IPS-18c (cell line): ENCODE measurements at regions not wholly inside any gene's neighbourhood (a gene's known extent, or its start where the extent isn't known, plus 50 kb on each side); places are given as distances from the start of the nearest gene placed in this dataset.

Experiments
- H3K4me3 ChIP-seq: 2 replicates; pipeline ENCODE4 v1.7.0; 2013; ENCODE audit warnings: low read depth, mild to moderate bottlenecking, low read length, moderate library complexity; ENCODE audit not compliant: insufficient read depth
- H3K9me3 ChIP-seq: one replicate; pipeline ENCODE4 v1.6.1; 2013; ENCODE audit warnings: mild to moderate bottlenecking, low read length, moderate library complexity; ENCODE audit not compliant: control insufficient read depth, insufficient read depth

DNA sequence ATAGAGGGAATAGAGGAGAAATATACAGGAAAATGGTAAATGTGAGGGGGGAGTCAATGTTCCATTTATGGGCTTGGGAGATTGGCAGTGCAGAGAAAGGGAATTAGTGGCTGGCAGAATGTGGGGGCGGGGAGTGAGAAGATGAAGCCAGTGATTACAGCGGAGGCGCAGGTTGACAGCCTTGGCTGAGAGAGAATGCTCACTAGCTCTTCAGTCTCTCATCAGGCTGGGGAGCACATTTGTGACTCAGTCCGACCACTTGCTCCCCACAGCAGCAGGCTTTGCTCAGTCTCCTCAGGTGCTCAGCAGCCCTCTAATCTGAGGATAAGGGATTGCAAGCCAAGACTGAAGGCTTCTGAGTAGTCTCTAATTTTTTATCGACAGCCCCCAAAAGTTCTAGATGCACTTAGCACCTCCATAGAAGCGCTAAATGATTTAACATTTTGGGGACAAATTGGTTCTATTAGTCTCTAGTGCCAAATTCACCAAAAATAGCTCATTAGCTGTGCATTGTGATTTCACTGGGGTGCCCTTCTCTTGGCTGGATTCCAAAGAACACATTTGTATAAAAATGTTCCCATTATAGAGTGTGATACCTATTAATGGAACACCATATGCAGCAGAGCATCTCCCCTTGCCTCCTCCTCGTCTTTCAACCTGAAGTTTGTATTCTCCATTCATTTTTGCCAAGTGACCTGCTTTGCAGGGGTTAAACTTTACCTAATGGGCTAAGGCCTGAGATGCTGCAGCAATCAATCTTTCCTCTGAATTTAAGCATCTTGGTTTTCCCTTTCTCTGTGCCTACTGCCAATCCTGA lies 191.8 kb downstream of the ZNF326 start:
- no peak overlapping the region for H3K4me3 ChIP-seq
- H3K9me3 ChIP-seq: no peaks in the 10 kb centered on the region

DNA sequence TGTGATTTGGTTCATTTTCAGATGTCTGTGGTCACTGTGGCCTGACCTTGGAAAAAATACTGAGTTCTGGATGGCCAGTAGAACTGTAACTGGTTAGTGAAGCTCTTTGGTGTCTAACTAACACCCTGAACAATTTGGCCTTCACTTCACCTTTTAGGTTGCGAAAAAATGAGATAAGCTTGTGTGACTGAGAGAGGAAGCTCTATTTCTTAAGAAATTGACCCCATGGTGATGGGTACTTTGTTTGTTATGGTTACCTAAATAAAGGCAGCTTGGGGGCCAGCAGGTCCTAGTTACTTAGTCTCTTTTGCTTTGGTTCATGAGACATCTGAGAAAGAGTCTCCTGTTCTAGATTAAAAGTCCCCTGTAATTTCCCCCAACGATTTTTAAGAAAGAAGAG lies 181.6 kb downstream of the ZNF326 start:
- Histone ChIP-seq H3K4me3 (no peak overlapping the region), H3K9me3 (no peaks in the 10 kb centered on the region)

GRCh38 chr1:90175490-90176167 lies 180.7 kb downstream of the ZNF326 start:
- Histone ChIP-seq H3K4me3 (no peak overlapping the region), H3K9me3 (no peaks in the 10 kb centered on the region)

DNA sequence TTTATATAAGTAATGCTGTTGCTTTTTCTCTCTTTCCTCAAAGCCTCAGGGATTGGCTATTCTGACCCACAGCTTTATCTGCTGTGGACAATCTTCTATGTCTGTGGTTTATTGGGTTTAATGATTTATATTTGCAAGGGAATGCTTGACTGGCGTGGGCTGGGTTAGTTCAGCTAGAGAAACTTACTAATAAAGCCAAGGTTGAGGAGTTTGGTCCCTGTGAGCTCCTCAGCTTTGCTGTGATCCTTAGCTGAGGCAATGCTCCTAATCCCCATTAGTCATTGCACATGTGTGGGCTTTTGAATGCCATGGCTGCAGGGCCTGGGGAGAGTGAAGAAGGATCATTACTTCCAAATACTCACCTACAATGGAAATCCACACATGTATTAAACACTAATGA lies 179.3 kb downstream of the ZNF326 start:
- H3K4me3 ChIP-seq: no peak overlapping the region
- H3K9me3 ChIP-seq: no peaks in the 10 kb centered on the region

DNA sequence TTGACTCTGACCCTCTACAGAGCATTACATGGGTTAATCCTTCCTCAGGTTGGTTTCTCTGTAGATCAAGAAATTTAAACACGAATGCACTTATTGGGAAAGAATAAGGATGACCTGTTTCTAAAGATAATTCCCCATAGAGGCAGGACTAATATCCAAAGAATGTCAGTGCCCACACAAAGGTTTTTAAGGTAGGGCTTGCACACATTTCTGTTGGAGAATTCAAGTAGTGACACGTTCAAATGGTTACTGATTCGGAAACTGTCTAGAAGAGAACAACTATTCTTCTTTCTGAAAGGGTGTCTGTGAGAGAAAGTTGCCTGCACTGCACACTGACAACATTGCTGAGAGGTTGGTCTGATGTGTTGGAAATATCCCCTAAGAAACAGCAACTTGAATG lies 167.3 kb downstream of the ZNF326 start:
- Histone ChIP-seq H3K4me3 (no peak overlapping the region), H3K9me3 (peaks cover 3% of the 10 kb centered on the region)

- Histone ChIP-seq H3K4me3 (no peak overlapping the region), H3K9me3 (peaks cover 3% of the 10 kb centered on the region)
Measured at GRCh38 chr1:90161625-90162024, 166.7 kb downstream of the ZNF326 start.

GRCh38 chr1:90155721-90156487 lies 161.0 kb downstream of the ZNF326 start:
- no peak overlapping the region for H3K4me3 ChIP-seq
- H3K9me3 ChIP-seq: no peaks in the 10 kb centered on the region

DNA sequence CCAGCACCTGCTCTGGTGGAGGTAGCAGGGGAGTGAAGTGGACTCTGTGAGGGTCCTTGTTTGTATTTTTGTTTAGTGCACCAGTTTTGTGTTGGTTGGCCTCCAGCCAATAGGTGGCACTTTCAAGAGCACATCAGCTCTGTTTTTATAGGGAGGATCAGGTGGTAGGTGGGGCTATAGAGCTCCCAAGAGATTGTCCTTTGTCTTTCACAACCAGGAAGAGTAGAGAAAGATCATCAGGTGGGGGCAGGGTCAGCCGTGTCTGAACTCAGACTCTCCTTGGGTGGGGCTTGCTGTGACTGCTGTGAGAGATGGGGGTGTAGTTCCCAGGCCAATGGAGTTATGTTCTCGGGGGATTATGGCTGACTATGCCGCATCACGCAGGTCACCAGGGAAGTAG lies 159.8 kb downstream of the ZNF326 start:
- H3K9me3 ChIP-seq: no peaks in the 10 kb centered on the region
- H3K4me3 ChIP-seq: no peak overlapping the region

GRCh38 chr1:90149101-90149500 lies 154.2 kb downstream of the ZNF326 start:
- no peaks in the 10 kb centered on the region for H3K9me3 ChIP-seq

GRCh38 chr1:90147093-90147492 lies 152.2 kb downstream of the ZNF326 start:
- Histone ChIP-seq H3K9me3 (no peaks in the 10 kb centered on the region), H3K4me3 (no peak overlapping the region)

More at GRCh38 chr1:90149101-90149500, 154.2 kb downstream of the ZNF326 start:
- no peak overlapping the region for H3K4me3 ChIP-seq

GRCh38 chr1:90144820-90145219 lies 149.9 kb downstream of the ZNF326 start:
- no peak overlapping the region for H3K4me3 ChIP-seq
- no peaks in the 10 kb centered on the region for H3K9me3 ChIP-seq

- Histone ChIP-seq H3K9me3 (peaks cover 3% of the 10 kb centered on the region), H3K4me3 (no peak overlapping the region)
Measured at GRCh38 chr1:90143591-90143990, 148.7 kb downstream of the ZNF326 start.

DNA sequence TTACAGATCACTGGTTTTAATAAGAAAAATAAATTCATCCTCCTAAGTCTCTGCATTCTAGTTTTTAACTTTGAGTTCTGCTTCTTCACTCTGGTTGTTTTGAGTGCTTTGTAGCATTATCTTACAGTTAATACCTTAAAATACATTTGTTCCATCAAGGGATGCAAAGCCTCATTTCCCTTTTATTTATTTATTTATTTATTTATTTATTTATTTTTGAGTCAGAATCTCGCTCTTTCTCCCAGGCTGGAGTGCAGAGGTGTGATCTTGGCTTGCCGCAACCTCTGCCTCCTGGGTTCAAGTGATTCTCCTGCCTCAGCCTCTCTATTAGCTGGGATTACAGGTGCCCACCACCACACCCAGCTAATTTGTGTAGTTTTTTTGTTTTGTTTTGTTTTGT lies 147.8 kb downstream of the ZNF326 start:
- Histone ChIP-seq H3K9me3 (peaks cover 3% of the 10 kb centered on the region), H3K4me3 (no peak overlapping the region)

DNA sequence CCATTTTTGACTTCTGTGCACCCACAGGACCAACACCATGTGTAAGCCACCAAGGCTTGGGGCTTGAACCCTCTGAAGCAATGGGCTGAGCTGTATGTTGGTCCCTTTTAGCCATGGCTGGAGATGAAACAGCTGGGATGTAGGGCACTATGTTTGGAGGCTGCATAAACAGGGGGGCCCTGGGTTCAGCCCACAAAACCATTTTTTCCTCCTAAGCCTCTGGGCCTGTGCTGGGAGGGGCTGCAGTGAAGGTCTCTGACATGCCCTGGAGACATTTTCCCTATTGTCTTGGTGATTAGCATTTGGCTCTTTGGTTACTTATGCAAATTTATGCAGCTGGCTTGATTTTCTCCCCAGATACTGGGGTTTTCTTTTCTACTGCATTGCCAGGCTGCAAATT lies 144.9 kb downstream of the ZNF326 start:
- no peak overlapping the region for H3K4me3 ChIP-seq
- peaks cover 3% of the 10 kb centered on the region for H3K9me3 ChIP-seq

DNA sequence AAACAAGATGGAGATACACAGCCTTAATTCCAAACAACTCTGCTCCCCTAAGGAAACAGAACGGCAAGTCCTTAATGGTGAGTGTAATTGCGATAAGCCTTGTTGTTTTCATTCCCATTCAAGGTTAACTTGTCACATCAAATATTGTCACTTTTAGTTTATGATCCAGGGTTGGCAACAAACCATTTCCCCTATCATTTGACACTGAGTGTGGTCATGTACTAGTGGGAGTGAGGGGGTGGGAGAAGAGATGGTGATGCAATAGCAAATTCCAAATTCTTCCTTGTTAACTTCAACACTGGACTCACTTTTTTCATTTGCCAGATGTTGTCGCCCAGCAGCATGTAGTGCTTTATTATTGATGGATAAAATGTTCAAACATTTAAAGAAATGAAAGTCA lies 140.4 kb downstream of the ZNF326 start:
- H3K4me3 ChIP-seq: no peak overlapping the region
- peaks cover 3% of the 10 kb centered on the region for H3K9me3 ChIP-seq

GRCh38 chr1:90134175-90134955 lies 139.5 kb downstream of the ZNF326 start:
- no peak overlapping the region for H3K4me3 ChIP-seq
- H3K9me3 ChIP-seq: peaks cover 1% of the 10 kb centered on the region

DNA sequence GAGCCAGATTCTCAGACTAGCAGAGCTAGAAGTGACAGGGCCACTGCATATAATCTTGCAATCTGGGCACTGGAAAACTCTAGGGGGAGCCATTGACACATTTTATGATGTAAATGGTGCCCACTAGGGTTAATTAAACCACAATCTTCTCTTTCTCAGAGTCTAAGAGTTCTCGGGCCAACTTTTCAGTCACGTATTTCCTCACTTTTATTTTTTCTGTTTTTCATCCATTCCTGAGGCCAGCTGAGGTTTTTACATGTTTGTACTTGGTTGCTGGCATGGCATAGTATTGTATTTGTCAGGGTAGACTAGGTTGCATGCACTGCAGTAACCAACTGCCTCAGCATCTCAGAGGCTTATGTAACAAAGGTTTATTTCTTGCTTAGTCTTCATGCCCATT lies 138.2 kb downstream of the ZNF326 start:
- Histone ChIP-seq H3K4me3 (no peak overlapping the region), H3K9me3 (no peaks in the 10 kb centered on the region)
